OCI-M1 (cell line): ENCODE measurements at regions not wholly inside any gene's neighbourhood (a gene's known extent, or its start where the extent isn't known, plus 50 kb on each side); places are given as distances from the start of the nearest gene placed in this dataset.

Source experiments
- DNase-seq: peaks from one replicate; lab custom pipeline; 2025; lab: John Stamatoyannopoulos, UW

GRCh38 chr2:860259-860855 is 90.3 kb upstream of the SNTG2 start:
- DNase-seq, result no peak

GRCh38 chr2:858646-859045 is 92.0 kb upstream of the SNTG2 start:
- no peak for DNase-seq

GRCh38 chr2:857937-858336 is 92.7 kb upstream of the SNTG2 start:
- DNase-seq, result no peak

- no peak for DNase-seq
These were observed 93.6 kb upstream of the SNTG2 start for GRCh38 chr2:857081-857480.

- no peak for DNase-seq
These were observed 94.2 kb upstream of the SNTG2 start for GRCh38 chr2:856456-856855.

GRCh38 chr2:856041-856440 is 94.6 kb upstream of the SNTG2 start:
- no peak for DNase-seq

- no peak for DNase-seq
These were observed 95.5 kb upstream of the SNTG2 start for GRCh38 chr2:855177-855576.

- DNase-seq, result peak; percentile 30
These were observed 96.2 kb upstream of the SNTG2 start for GRCh38 chr2:854460-854859.

GRCh38 chr2:853203-853870 is 97.3 kb upstream of the SNTG2 start:
- no peak for DNase-seq

GRCh38 chr2:852168-852567 is 98.5 kb upstream of the SNTG2 start:
- no peak for DNase-seq

GRCh38 chr2:851680-852079 is 99.0 kb upstream of the SNTG2 start:
- DNase-seq, result no peak

- DNase-seq, result no peak
These were observed 99.6 kb upstream of the SNTG2 start for GRCh38 chr2:851078-851477.

GRCh38 chr2:850429-850828 is 100.2 kb upstream of the SNTG2 start:
- no peak for DNase-seq

- no peak for DNase-seq
These were observed 102.5 kb upstream of the SNTG2 start for GRCh38 chr2:848099-848498.

GRCh38 chr2:847669-848068 is 103.0 kb upstream of the SNTG2 start:
- no peak for DNase-seq

- no peak for DNase-seq
These were observed 105.9 kb upstream of the SNTG2 start for GRCh38 chr2:844715-845114.

- no peak for DNase-seq
These were observed 108.4 kb upstream of the SNTG2 start for GRCh38 chr2:842151-842803.

GRCh38 chr2:841036-841435 is 109.6 kb upstream of the SNTG2 start:
- DNase-seq, result no peak

GRCh38 chr2:834233-834632 is 116.4 kb upstream of the SNTG2 start:
- DNase-seq, result no peak

GRCh38 chr2:833180-833579 is 117.5 kb upstream of the SNTG2 start:
- no peak for DNase-seq

GRCh38 chr2:832635-833034 is 118.0 kb upstream of the SNTG2 start:
- DNase-seq, result no peak

- no peak for DNase-seq
These were observed 119.0 kb upstream of the SNTG2 start for GRCh38 chr2:831622-832021.

GRCh38 chr2:831225-831536 is 119.5 kb upstream of the SNTG2 start:
- no peak for DNase-seq
